HG03066 (cell line): ENCODE measurements at regions not wholly inside any gene's neighbourhood (a gene's known extent, or its start where the extent isn't known, plus 50 kb on each side); places are given as distances from the start of the nearest gene placed in this dataset.
"Not testable (repeated sequence)": the region's sequence is repeated elsewhere in the genome, so short reads cannot be mapped to it uniquely, and the experiment has no call there.

ENCODE experiments used
- ATAC-seq: cut with Tn5 transposase; IDR thresholded peaks from one replicate; pipeline ENCODE4 v1.9.1; 2021; ENCODE audit warnings: low read depth; ENCODE audit not compliant: unreplicated experiment

- no peak for ATAC-seq
Observed at GRCh38 chr6:120392941-120393340, 941.3 kb downstream of the TBC1D32 start.

- no peak for ATAC-seq
Observed at GRCh38 chr6:120384671-120385070, 949.6 kb downstream of the TBC1D32 start.

- no peak for ATAC-seq
Observed at GRCh38 chr6:120383681-120384080, 950.6 kb downstream of the TBC1D32 start.

GRCh38 chr6:120378582-120379220 is 955.6 kb downstream of the TBC1D32 start:
- peak; percentile 82 for ATAC-seq

- ATAC-seq = no peak
Observed at GRCh38 chr6:120373185-120373584, 961.1 kb downstream of the TBC1D32 start.

- ATAC-seq = no peak
Observed at GRCh38 chr6:120363429-120363828, 970.9 kb downstream of the TBC1D32 start.

GRCh38 chr6:120358535-120358934 is 975.7 kb downstream of the TBC1D32 start:
- ATAC-seq = not testable (repeated sequence)

GRCh38 chr6:120357447-120357846 is 976.8 kb downstream of the TBC1D32 start:
- no peak for ATAC-seq

- ATAC-seq = no peak
Observed at GRCh38 chr6:120355822-120356221, 978.5 kb downstream of the TBC1D32 start.

GRCh38 chr6:120354452-120355098 is 979.7 kb downstream of the TBC1D32 start:
- ATAC-seq = no peak

- ATAC-seq = no peak
Observed at GRCh38 chr6:120352491-120352890, 981.8 kb downstream of the TBC1D32 start.

- ATAC-seq = no peak
Observed at GRCh38 chr6:120348926-120349325, 985.4 kb downstream of the TBC1D32 start.

GRCh38 chr6:120328521-120328920 is 979.0 kb upstream of the MAN1A1 start:
- no peak for ATAC-seq

GRCh38 chr6:120320481-120321162 is 971.1 kb upstream of the MAN1A1 start:
- ATAC-seq = no peak

- ATAC-seq = no peak
Observed at GRCh38 chr6:120304223-120304622, 954.7 kb upstream of the MAN1A1 start.

GRCh38 chr6:120303527-120303926 is 954.0 kb upstream of the MAN1A1 start:
- ATAC-seq = peak; percentile 52

GRCh38 chr6:120302041-120302440 is 952.5 kb upstream of the MAN1A1 start:
- no peak for ATAC-seq

- ATAC-seq = no peak
Observed at GRCh38 chr6:120290964-120291363, 941.4 kb upstream of the MAN1A1 start.

GRCh38 chr6:120282005-120282404 is 932.4 kb upstream of the MAN1A1 start:
- ATAC-seq = no peak

- ATAC-seq = no peak
Observed at GRCh38 chr6:120279466-120280167, 930.1 kb upstream of the MAN1A1 start.

GRCh38 chr6:120278689-120279396 is 929.3 kb upstream of the MAN1A1 start:
- no peak for ATAC-seq
